Upper lobe of right lung (tissue), 1 donor: ENCODE measurements at regions not wholly inside any gene's neighbourhood (a gene's known extent, or its start where the extent isn't known, plus 50 kb on each side); places are given as distances from the start of the nearest gene placed in this dataset.
"Not testable (repeated sequence)": the region's sequence is repeated elsewhere in the genome, so short reads cannot be mapped to it uniquely, and the experiment has no call there.

Source experiments
- ATAC-seq: fragments of 200-7000 bp; cut with Tn5 transposase; one replicate; pipeline ENCODE4 v1.9.1; 2020; ENCODE audit warnings: mild to moderate bottlenecking, moderate library complexity
- DNase-seq: peaks from one replicate; pipeline ENCODE4 v3.0.0-alpha.2; 2020
- H3K27ac ChIP-seq: fragments of 200-600 bp; one replicate; pipeline ENCODE4 v1.8.0; 2022
- H3K27me3 ChIP-seq: fragments of 200-600 bp; one replicate; pipeline ENCODE4 v1.8.0; 2022; ENCODE audit warnings: mild to moderate bottlenecking
- H3K36me3 ChIP-seq: fragments of 200-600 bp; one replicate; pipeline ENCODE4 v1.8.0; 2022
- H3K4me1 ChIP-seq: fragments of 200-600 bp; one replicate; pipeline ENCODE4 v1.8.0; 2022
- H3K4me3 ChIP-seq: fragments of 200-600 bp; one replicate; pipeline ENCODE4 v1.8.0; 2022; ENCODE audit warnings: mild to moderate bottlenecking
- H3K9me3 ChIP-seq: fragments of 200-600 bp; one replicate; pipeline ENCODE4 v1.8.0; 2022
- intact Hi-C: fragments of 100-400 bp; cut with DNase I; formaldehyde crosslinking; loops from one replicate; pipeline ENCODE4 v1.11.0; 2022
- TF ChIP-seq, protein P1 (sequence below): fragments of 200-600 bp; IDR thresholded peaks from one replicate; pipeline ENCODE4 v1.8.0; 2022; ENCODE audit warnings: antibody characterized with exemption
- donor health status: DM: no; HTN: yes; CAD: no; lungs with severe emphysema.

GRCh38 chr21:31592516-31592915 lies 67.0 kb upstream of the SOD1 start:
- no peak overlapping the region for H3K4me3 ChIP-seq
- intact Hi-C loops, result no loop called here
- H3K36me3 ChIP-seq, result no peaks in the 10 kb centered on the region
- TF ChIP-seq, protein P1, sequence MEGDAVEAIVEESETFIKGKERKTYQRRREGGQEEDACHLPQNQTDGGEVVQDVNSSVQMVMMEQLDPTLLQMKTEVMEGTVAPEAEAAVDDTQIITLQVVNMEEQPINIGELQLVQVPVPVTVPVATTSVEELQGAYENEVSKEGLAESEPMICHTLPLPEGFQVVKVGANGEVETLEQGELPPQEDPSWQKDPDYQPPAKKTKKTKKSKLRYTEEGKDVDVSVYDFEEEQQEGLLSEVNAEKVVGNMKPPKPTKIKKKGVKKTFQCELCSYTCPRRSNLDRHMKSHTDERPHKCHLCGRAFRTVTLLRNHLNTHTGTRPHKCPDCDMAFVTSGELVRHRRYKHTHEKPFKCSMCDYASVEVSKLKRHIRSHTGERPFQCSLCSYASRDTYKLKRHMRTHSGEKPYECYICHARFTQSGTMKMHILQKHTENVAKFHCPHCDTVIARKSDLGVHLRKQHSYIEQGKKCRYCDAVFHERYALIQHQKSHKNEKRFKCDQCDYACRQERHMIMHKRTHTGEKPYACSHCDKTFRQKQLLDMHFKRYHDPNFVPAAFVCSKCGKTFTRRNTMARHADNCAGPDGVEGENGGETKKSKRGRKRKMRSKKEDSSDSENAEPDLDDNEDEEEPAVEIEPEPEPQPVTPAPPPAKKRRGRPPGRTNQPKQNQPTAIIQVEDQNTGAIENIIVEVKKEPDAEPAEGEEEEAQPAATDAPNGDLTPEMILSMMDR, result no peak
- ATAC-seq (no peak), DNase-seq (no peak)
- H3K4me1 ChIP-seq, result no peaks in the 10 kb centered on the region
- H3K9me3 ChIP-seq, result no peaks in the 10 kb centered on the region
- no peaks in the 10 kb centered on the region for H3K27me3 ChIP-seq
- no peak overlapping the region for H3K27ac ChIP-seq

DNA sequence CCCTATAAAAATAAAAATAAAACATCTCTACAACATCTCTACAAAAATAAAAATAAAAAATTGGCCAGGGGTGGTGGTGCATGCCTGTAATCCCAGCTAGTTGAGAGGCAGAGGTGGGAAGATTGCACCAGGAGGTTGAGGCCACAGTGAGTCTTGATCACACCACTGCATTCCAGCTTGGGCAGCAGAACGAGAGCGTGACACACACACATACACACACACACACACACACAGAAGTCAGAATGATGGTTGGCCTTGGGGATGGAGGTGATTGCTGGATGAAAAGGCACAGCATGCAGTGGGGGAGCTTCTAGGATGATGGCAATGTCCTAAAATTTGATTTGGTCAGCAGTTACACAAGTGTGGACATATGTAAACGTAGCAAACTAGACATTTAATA lies 69.7 kb upstream of the SOD1 start:
- Histone ChIP-seq H3K36me3 (no peaks in the 10 kb centered on the region), H3K27ac (no peak overlapping the region), H3K4me1 (no peaks in the 10 kb centered on the region), H3K27me3 (no peaks in the 10 kb centered on the region), H3K9me3 (no peaks in the 10 kb centered on the region), H3K4me3 (no peak overlapping the region)
- intact Hi-C loops, result no loop called here
- TF ChIP-seq, protein P1, result no peak
- DNase-seq, result no peak
- no peak for ATAC-seq

GRCh38 chr21:31586118-31586517 lies 73.4 kb upstream of the SOD1 start:
- ATAC-seq, result no peak
- Histone ChIP-seq H3K27ac (no peak overlapping the region), H3K4me3 (no peak overlapping the region), H3K4me1 (no peaks in the 10 kb centered on the region), H3K9me3 (no peaks in the 10 kb centered on the region), H3K27me3 (no peaks in the 10 kb centered on the region), H3K36me3 (no peaks in the 10 kb centered on the region)
- DNase-seq, result no peak
- intact Hi-C loops, result no loop called here
- TF ChIP-seq, protein P1, result no peak

DNA sequence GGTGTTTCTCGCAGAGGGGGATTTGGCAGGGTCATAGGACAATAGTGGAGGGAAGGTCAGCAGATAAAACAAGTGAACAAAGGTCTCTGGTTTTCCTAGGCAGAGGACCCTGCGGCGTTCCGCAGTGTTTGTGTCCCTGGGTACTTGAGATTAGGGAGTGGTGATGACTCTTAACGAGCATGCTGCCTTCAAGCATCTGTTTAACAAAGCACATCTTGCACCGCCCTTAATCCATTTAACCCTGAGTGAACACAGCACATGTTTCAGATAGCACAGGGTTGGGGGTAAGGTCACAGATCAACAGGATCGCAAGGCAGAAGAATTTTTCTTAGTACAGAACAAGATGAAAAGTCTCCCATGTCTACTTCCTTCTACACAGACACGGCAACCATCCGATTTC lies 75.6 kb upstream of the SOD1 start:
- H3K4me1 ChIP-seq, H3K9me3 ChIP-seq, DNase-seq, intact Hi-C loops, H3K36me3 ChIP-seq, H3K27me3 ChIP-seq, ATAC-seq, H3K4me3 ChIP-seq, H3K27ac ChIP-seq: not testable (repeated sequence)

- Histone ChIP-seq H3K4me3 (no peak overlapping the region), H3K36me3 (no peaks in the 10 kb centered on the region), H3K9me3 (no peaks in the 10 kb centered on the region), H3K4me1 (no peaks in the 10 kb centered on the region), H3K27me3 (no peaks in the 10 kb centered on the region), H3K27ac (no peak overlapping the region)
- DNase-seq, result no peak
- intact Hi-C loops, result no loop called here
- TF ChIP-seq, protein P1, result no peak
- no peak for ATAC-seq
These were observed 76.0 kb upstream of the SOD1 start for GRCh38 chr21:31583498-31583897.

DNA sequence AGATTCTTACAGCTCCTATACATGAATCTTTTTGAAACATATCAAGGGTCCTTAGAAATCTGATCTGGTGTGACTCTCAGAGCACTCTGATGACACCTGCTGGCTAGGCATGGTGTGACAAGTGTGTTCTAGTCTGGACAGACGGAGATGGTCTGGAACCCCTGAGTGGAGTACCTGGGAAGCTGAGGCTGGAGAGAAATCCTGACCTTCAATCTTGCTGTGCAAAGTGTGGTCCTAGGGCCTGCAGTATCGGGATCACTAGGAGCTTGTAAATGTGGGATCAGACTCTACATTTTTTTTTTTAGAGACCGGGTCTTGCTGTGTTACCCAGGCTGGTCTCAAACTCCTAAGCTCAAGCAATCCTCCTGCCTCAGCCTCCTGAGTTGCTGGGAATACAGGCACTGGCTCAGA lies 78.6 kb upstream of the SOD1 start:
- Histone ChIP-seq H3K27me3 (no peaks in the 10 kb centered on the region), H3K9me3 (no peaks in the 10 kb centered on the region), H3K36me3 (no peaks in the 10 kb centered on the region), H3K4me3 (no peak overlapping the region), H3K27ac (no peak overlapping the region), H3K4me1 (no peaks in the 10 kb centered on the region)
- TF ChIP-seq, protein P1, result peak; percentile 84
- intact Hi-C loops, result no loop called here
- DNase-seq, result peak; percentile 71
- ATAC-seq, result peak; percentile 94
